CD4-positive, alpha-beta T cell (primary cell): ENCODE measurements at regions not wholly inside any gene's neighbourhood (a gene's known extent, or its start where the extent isn't known, plus 50 kb on each side); places are given as distances from the start of the nearest gene placed in this dataset.

Experiments
- ATAC-seq: fragments of 200-7000 bp; cut with Tn5 transposase; one replicate; pipeline ENCODE4 v1.10.0; 2022; ENCODE audit warnings: mild to moderate bottlenecking; ENCODE audit not compliant: poor library complexity
- CTCF ChIA-PET: fragments of 350-600 bp; sonication (Branson Sonifier 250); formaldehyde crosslinking; loops from one replicate; lab custom pipeline; 2021; ENCODE audit warnings: antibody characterized with exemption, inconsistent platforms; lab: Charles Lee
- POLR2A ChIA-PET: fragments of 350-600 bp; sonication (Branson Sonifier 250); formaldehyde crosslinking; loops from one replicate; lab custom pipeline; 2021; ENCODE audit warnings: antibody characterized with exemption, inconsistent platforms; lab: Charles Lee
- DNase-seq, 14 experiments: peaks; one replicate each; pipeline ENCODE4 v3.0.0-alpha.2; 2013 to 2020; ENCODE audit warnings: mixed read lengths in 2 of 14
- H3K27ac ChIP-seq, 2 donors: one replicate each; pipeline versions ENCODE4 v1.5.1 to v1.7.0; 2013; ENCODE audit warnings: low read length in 2 of 2, low read depth in 1 of 2, mild to moderate bottlenecking in 1 of 2
- H3K27me3 ChIP-seq, 2 experiments: 1 replicate in 1 of 2; 2 replicates in 1 of 2; pipeline versions ENCODE4 v1.6.1 to v1.7.0; 2013; ENCODE audit warnings: low read length in 2 of 2, control low read depth in 1 of 2, mild to moderate bottlenecking in 1 of 2, moderate library complexity in 1 of 2; ENCODE audit not compliant: insufficient read depth in 2 of 2, control insufficient read depth in 1 of 2
- H3K36me3 ChIP-seq: one replicate; pipeline ENCODE4 v1.6.1; 2013; ENCODE audit warnings: low read length, control low read depth; ENCODE audit not compliant: insufficient read depth
- H3K4me1 ChIP-seq: one replicate; pipeline ENCODE4 v1.6.1; 2013; ENCODE audit warnings: low read length, control low read depth; ENCODE audit not compliant: insufficient read depth
- H3K4me3 ChIP-seq: one replicate; pipeline ENCODE4 v1.5.1; 2013; ENCODE audit warnings: mild to moderate bottlenecking, low read length, moderate library complexity
- H3K9me3 ChIP-seq, 2 experiments: 1 replicate in 1 of 2; 2 replicates in 1 of 2; pipeline versions ENCODE4 v1.6.1 to v1.7.0; 2013; ENCODE audit warnings: low read length in 2 of 2, mild to moderate bottlenecking in 2 of 2, control low read depth in 1 of 2, moderate library complexity in 1 of 2; ENCODE audit not compliant: control insufficient read depth in 1 of 2, insufficient read depth in 1 of 2
- H3K27ac Mint-ChIP-seq: one replicate; pipeline ENCODE4 v1.8.0; 2020; ENCODE audit warnings: mixed read lengths
- H3K27me3 Mint-ChIP-seq: one replicate; pipeline ENCODE4 v1.8.0; 2021; ENCODE audit warnings: mixed read lengths
- H3K36me3 Mint-ChIP-seq: one replicate; pipeline ENCODE4 v1.8.0; 2021; ENCODE audit warnings: low read depth, mixed read lengths
- H3K4me1 Mint-ChIP-seq: one replicate; pipeline ENCODE4 v1.8.0; 2021; ENCODE audit warnings: low read depth, mixed read lengths
- H3K4me3 Mint-ChIP-seq: one replicate; pipeline ENCODE4 v1.8.0; 2020; ENCODE audit warnings: mild to moderate bottlenecking, mixed read lengths
- H3K9me3 Mint-ChIP-seq: one replicate; pipeline ENCODE4 v1.8.0; 2020; ENCODE audit warnings: mixed read lengths
- intact Hi-C, 2 experiments: fragments of 100-400 bp; cut with DNase I in 1 of 2; cut with micrococcal nuclease in 1 of 2; formaldehyde crosslinking; loops; one replicate each; pipeline versions ENCODE4 v1.15.1 to v1.9.0; 2023 to 2025; cut with DNase I, micrococcal nuclease
- TF ChIP-seq, protein P1 (sequence below): fragments of 200-600 bp; IDR thresholded peaks from one replicate; pipeline ENCODE4 v1.8.0; 2022; ENCODE audit warnings: antibody characterized with exemption, mild to moderate bottlenecking

DNA sequence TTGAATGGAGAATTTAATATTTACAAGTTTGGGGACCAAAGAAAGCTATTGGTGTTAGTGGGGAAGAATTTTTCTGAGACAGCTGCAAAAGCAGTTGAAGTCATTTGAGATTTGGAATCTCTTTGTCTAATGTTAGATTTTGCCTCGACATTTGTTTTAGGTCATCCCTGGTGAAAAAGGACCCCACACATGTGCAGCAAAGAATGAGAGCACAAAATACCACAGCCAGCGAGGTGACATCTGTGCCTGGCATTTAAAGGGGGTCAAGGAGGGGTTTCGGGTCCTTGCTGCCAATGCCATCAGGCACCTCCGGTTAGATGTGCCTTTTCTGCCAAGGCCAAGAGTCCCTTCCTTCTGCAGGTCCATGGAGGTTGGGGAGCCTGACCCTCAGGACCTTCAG, 173.3 kb downstream of the TRIB2 start:
- POLR2A ChIA-PET, result no interaction called here
- H3K4me3 Mint-ChIP-seq, result no peak overlapping the region

DNA sequence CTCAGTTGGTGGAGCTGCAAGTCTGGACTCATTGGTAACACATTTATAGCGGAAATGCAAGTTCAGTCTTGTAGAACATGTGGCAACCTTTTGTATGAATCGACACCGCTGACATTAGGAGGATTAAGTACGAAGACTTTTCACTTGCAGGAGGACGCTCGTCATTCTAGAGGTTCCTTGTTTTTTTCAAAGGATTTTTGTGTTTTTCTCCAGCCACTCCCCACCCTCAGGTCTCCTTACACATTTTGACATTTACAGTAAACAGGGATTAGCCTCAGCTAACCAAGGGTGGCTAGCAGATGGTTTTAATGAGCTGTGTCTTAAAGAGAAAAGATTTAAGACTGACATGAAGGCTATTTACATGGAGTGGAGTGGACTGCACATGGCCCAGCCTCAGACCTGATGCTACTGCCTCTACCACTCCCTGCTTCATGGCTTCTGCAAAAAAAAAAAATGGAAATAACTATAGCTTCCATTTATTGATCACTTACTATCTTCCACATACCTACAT, 173.8 kb downstream of the TRIB2 start:
- DNase-seq, result no peak
- peaks cover 4% of the 10 kb centered on the region for H3K4me1 Mint-ChIP-seq
- ATAC-seq, result no peak
- no peak overlapping the region for H3K4me3 ChIP-seq
- H3K36me3 ChIP-seq, result no peaks in the 10 kb centered on the region
- TF ChIP-seq, protein P1, sequence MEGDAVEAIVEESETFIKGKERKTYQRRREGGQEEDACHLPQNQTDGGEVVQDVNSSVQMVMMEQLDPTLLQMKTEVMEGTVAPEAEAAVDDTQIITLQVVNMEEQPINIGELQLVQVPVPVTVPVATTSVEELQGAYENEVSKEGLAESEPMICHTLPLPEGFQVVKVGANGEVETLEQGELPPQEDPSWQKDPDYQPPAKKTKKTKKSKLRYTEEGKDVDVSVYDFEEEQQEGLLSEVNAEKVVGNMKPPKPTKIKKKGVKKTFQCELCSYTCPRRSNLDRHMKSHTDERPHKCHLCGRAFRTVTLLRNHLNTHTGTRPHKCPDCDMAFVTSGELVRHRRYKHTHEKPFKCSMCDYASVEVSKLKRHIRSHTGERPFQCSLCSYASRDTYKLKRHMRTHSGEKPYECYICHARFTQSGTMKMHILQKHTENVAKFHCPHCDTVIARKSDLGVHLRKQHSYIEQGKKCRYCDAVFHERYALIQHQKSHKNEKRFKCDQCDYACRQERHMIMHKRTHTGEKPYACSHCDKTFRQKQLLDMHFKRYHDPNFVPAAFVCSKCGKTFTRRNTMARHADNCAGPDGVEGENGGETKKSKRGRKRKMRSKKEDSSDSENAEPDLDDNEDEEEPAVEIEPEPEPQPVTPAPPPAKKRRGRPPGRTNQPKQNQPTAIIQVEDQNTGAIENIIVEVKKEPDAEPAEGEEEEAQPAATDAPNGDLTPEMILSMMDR, result no peak
- no peaks in the 10 kb centered on the region for H3K27me3 Mint-ChIP-seq
- peaks cover 10% of the 10 kb centered on the region for H3K9me3 Mint-ChIP-seq
- CTCF ChIA-PET, result no interaction called here
- POLR2A ChIA-PET, result no interaction called here
- H3K27ac Mint-ChIP-seq, result no peak overlapping the region
- no peaks in the 10 kb centered on the region for H3K4me1 ChIP-seq
- no peak overlapping the region for H3K4me3 Mint-ChIP-seq
- no peaks in the 10 kb centered on the region for H3K27me3 ChIP-seq
- peaks cover 0 to 9% of the 10 kb centered on the region in 2 experiments for H3K9me3 ChIP-seq
- no peak overlapping the region for H3K27ac ChIP-seq
- peaks cover 5% of the 10 kb centered on the region for H3K36me3 Mint-ChIP-seq
- intact Hi-C loops, result no loop called here

More for the DNA sequence above, 173.3 kb downstream of the TRIB2 start:
- Histone ChIP-seq H3K27ac (no peak overlapping the region), H3K4me1 (no peaks in the 10 kb centered on the region), H3K36me3 (no peaks in the 10 kb centered on the region), H3K9me3 (peaks cover 0 to 9% of the 10 kb centered on the region in 2 experiments), H3K4me3 (no peak overlapping the region), H3K27me3 (no peaks in the 10 kb centered on the region)
- no peak overlapping the region for H3K27ac Mint-ChIP-seq
- TF ChIP-seq, protein P1, result no peak
- no peak for DNase-seq
- intact Hi-C loops, result no loop called here
- H3K27me3 Mint-ChIP-seq, result no peaks in the 10 kb centered on the region
- peaks cover 10% of the 10 kb centered on the region for H3K9me3 Mint-ChIP-seq
- ATAC-seq, result no peak
- CTCF ChIA-PET, result no interaction called here
- peaks cover 5% of the 10 kb centered on the region for H3K36me3 Mint-ChIP-seq
- peaks cover under 1% of the 10 kb centered on the region for H3K4me1 Mint-ChIP-seq

DNA sequence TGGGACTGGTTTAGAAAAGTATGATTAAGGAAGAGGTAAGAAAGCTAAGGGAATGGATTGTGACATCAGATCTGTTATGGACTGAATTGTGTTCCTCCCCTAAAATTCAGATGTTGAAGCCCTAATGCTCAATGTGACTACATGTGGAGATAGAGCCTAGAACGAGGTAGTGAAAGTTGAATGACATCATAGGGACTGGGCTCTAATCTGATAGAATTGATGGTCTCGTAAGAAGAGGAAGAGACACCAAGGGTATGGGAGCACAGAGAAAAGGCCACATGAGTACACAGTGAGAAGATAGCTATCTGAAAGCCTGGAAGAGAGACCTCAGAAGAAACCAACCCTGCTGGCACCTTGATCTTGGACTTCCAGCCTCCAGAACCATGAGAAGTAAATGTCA, 178.3 kb downstream of the TRIB2 start:
- CTCF ChIA-PET, result no interaction called here
- Histone ChIP-seq H3K27ac (no peak overlapping the region), H3K4me3 (no peak overlapping the region), H3K27me3 (no peaks in the 10 kb centered on the region), H3K9me3 (peaks cover 0 to 9% of the 10 kb centered on the region in 2 experiments), H3K4me1 (peaks cover 6% of the 10 kb centered on the region), H3K36me3 (no peaks in the 10 kb centered on the region)
- H3K4me1 Mint-ChIP-seq, result peaks cover 34% of the 10 kb centered on the region
- peaks cover 10% of the 10 kb centered on the region for H3K9me3 Mint-ChIP-seq
- no peak for DNase-seq
- TF ChIP-seq, protein P1, result no peak
- POLR2A ChIA-PET, result no interaction called here
- no peak overlapping the region for H3K27ac Mint-ChIP-seq
- intact Hi-C loops, result no loop called here
- peaks cover 5% of the 10 kb centered on the region for H3K36me3 Mint-ChIP-seq
- H3K27me3 Mint-ChIP-seq, result no peaks in the 10 kb centered on the region
- H3K4me3 Mint-ChIP-seq, result no peak overlapping the region
- no peak for ATAC-seq
